Gastrocnemius medialis (tissue), 4 donors: ENCODE measurements at regions not wholly inside any gene's neighbourhood (a gene's known extent, or its start where the extent isn't known, plus 50 kb on each side); places are given as distances from the start of the nearest gene placed in this dataset.

ENCODE experiments used
- ATAC-seq, 2 donors: fragments of 150-250 bp; one replicate each; pipeline ENCODE4 v1.9.1; 2016
- DNase-seq, 2 donors: peaks; one replicate each; pipeline ENCODE4 v3.0.0-alpha.2; 2019
- H3K27ac ChIP-seq, 4 donors: fragments of 200-600 bp; sonication (generic); 1 replicate in 1 of 4; 2 replicates in 3 of 4; pipeline ENCODE4 v1.5.1; 2016 to 2018; ENCODE audit warnings: mild to moderate bottlenecking in 2 of 4, moderate library complexity in 1 of 4
- H3K27me3 ChIP-seq, 3 donors: fragments of 200-600 bp; sonication (generic) in 2 of 3; 1 replicate in 1 of 3; 2 replicates in 2 of 3; pipeline versions ENCODE4 v1.5.1 to v1.6.0; 2016 to 2019; ENCODE audit warnings: mild to moderate bottlenecking in 1 of 3, moderate library complexity in 1 of 3
- H3K36me3 ChIP-seq, 2 donors: fragments of 200-600 bp; sonication (generic) in 1 of 2; one replicate each; pipeline ENCODE4 v1.5.1; 2017 to 2018
- H3K4me1 ChIP-seq, 2 donors: fragments of 200-600 bp; sonication (generic) in 1 of 2; one replicate each; pipeline ENCODE4 v1.5.1; 2016 to 2017; ENCODE audit warnings: mild to moderate bottlenecking in 2 of 2
- H3K4me3 ChIP-seq, 4 donors: fragments of 200-600 bp; sonication (generic) in 3 of 4; 1 replicate in 1 of 4; 2 replicates in 3 of 4; pipeline ENCODE4 v1.5.1; 2016 to 2019; ENCODE audit warnings: mild to moderate bottlenecking in 2 of 4
- H3K9me3 ChIP-seq, 3 donors: fragments of 200-600 bp; sonication (generic) in 2 of 3; 1 replicate in 1 of 3; 2 replicates in 2 of 3; pipeline ENCODE4 v1.5.1; 2016 to 2019
- POLR2A ChIP-seq, 2 donors: fragments of 450-650 bp; IDR thresholded peaks; one replicate each; pipeline ENCODE4 v1.6.1; 2017; ENCODE audit warnings: antibody characterized with exemption in 2 of 2, mild to moderate bottlenecking in 2 of 2, moderate library complexity in 2 of 2
- in situ Hi-C, 4 donors: fragments of 200-750 bp; cut with MboI; loops; one replicate each; pipeline versions ENCODE4 v1.15.0 to v1.8.0; 2017; ENCODE audit warnings: low sequenced_read_pairs in 4 of 4
- intact Hi-C: fragments of 100-400 bp; cut with DNase I; formaldehyde crosslinking; loops from one replicate; pipeline ENCODE4 v1.15.1; 2023; ENCODE audit warnings: low total_unique reads
- TF ChIP-seq, protein P1 (sequence below), 5 experiments: fragments of 450-650 bp in 3 of 5; fragments of 200-600 bp in 2 of 5; sonication (generic) in 2 of 5; IDR thresholded peaks in 4 of 5; conservative IDR thresholded peaks in 1 of 5; 1 replicate in 4 of 5; 2 replicates in 1 of 5; pipeline ENCODE4 v1.5.1; 2016 to 2019; ENCODE audit warnings: antibody characterized with exemption in 5 of 5, mild to moderate bottlenecking in 3 of 5, moderate library complexity in 3 of 5

DNA sequence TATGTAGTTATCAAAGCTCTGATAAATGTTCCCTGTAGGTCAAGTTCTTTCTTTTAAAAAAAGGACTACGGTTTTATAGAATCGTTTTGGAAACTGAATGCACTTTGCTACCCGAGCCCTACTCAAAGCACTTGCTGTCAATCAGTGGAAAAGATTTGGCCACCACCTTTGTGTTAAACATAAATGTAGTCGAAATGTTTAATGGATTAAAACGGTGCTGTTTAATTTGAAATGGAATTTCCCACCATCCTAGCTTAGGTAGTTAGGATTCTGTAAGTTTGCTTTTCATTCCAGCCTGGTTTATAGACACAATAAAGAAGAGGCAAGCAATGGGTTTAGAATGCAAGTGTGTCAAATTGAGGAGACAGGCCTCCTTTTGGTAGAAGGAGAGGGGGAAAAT is 69.4 kb upstream of the MMADHC start:
- Histone ChIP-seq H3K27ac (no peak overlapping the region), H3K4me1 (no peaks in the 10 kb centered on the region), H3K36me3 (no peaks in the 10 kb centered on the region), H3K9me3 (no peaks in the 10 kb centered on the region), H3K4me3 (no peak overlapping the region), H3K27me3 (no peaks in the 10 kb centered on the region)
- TF ChIP-seq POLR2A (IDR thresholded peaks at IDR 0.05): no peak
- TF ChIP-seq, protein P1, sequence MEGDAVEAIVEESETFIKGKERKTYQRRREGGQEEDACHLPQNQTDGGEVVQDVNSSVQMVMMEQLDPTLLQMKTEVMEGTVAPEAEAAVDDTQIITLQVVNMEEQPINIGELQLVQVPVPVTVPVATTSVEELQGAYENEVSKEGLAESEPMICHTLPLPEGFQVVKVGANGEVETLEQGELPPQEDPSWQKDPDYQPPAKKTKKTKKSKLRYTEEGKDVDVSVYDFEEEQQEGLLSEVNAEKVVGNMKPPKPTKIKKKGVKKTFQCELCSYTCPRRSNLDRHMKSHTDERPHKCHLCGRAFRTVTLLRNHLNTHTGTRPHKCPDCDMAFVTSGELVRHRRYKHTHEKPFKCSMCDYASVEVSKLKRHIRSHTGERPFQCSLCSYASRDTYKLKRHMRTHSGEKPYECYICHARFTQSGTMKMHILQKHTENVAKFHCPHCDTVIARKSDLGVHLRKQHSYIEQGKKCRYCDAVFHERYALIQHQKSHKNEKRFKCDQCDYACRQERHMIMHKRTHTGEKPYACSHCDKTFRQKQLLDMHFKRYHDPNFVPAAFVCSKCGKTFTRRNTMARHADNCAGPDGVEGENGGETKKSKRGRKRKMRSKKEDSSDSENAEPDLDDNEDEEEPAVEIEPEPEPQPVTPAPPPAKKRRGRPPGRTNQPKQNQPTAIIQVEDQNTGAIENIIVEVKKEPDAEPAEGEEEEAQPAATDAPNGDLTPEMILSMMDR (IDR thresholded peaks at IDR 0.05 in 4 of 5, conservative IDR thresholded peaks at IDR 0.05 in 1 of 5): no peak
- DNase-seq: no peak
- ATAC-seq: no peak
- intact Hi-C loops (no loop called here), in situ Hi-C loops (no loop called here)

DNA sequence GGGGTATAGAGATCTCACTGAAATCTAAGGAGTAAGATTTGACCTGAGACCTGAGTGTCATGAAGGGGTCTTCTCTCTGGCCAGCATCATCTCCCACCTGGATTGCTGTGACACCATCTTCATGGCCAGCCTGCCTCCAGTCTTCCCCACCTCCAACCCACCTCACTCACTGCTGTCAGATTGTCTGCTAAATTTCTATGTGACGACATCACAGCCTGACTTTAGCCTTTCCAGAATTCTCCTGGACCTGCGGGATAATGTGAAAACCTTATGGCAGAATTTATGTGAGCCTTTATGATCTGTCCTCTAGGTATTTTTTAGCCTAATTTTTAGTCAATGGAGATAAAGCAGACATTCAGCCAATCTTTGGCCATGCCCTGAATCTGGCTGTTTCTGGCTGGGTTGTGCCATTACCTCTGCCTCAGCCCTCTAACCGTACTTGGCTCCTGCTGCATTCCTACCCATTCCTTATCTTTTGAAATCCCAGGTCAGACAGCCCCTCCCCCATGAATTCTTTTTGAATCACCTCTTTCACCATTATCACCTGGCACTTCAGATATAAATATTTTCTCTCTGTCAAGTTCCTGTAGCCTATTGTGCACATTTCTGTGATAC is 66.4 kb upstream of the MMADHC start:
- H3K4me3 ChIP-seq: no peak overlapping the region
- H3K27me3 ChIP-seq: no peaks in the 10 kb centered on the region
- no peak for ATAC-seq
- intact Hi-C loops (no loop called here), in situ Hi-C loops (no loop called here)
- no peak overlapping the region for H3K27ac ChIP-seq
- no peaks in the 10 kb centered on the region for H3K9me3 ChIP-seq
- no peak for DNase-seq
- TF ChIP-seq POLR2A (IDR thresholded peaks at IDR 0.05): no peak
- TF ChIP-seq, protein P1 (IDR thresholded peaks at IDR 0.05 in 4 of 5, conservative IDR thresholded peaks at IDR 0.05 in 1 of 5): no peak
- no peaks in the 10 kb centered on the region for H3K36me3 ChIP-seq
- H3K4me1 ChIP-seq: no peaks in the 10 kb centered on the region

DNA sequence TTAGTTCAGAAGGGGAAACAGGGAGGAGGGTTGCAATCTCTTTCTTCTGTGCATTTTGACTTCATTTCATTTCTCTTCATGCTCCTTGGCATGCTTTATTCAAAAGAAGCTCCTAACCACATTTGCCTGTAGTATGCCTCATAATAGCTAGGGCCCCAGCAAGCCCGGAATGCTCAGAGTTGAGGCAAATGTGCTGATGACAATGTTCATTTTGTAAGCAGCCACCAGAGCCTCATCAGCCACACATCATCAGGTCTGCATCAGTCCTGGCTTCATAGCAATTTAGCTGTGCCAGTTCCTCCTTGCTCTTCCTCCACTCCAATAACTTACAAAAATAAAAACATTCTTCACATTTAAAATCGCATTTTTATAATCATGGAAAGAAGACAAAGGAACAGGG is 65.4 kb upstream of the MMADHC start:
- Histone ChIP-seq H3K27ac (no peak overlapping the region), H3K4me3 (no peak overlapping the region), H3K27me3 (no peaks in the 10 kb centered on the region), H3K4me1 (no peaks in the 10 kb centered on the region), H3K36me3 (no peaks in the 10 kb centered on the region), H3K9me3 (no peaks in the 10 kb centered on the region)
- in situ Hi-C loops (no loop called here), intact Hi-C loops (no loop called here)
- no peak for TF ChIP-seq POLR2A (IDR thresholded peaks at IDR 0.05)
- TF ChIP-seq, protein P1 (IDR thresholded peaks at IDR 0.05 in 4 of 5, conservative IDR thresholded peaks at IDR 0.05 in 1 of 5): no peak
- ATAC-seq: no peak
- no peak for DNase-seq

DNA sequence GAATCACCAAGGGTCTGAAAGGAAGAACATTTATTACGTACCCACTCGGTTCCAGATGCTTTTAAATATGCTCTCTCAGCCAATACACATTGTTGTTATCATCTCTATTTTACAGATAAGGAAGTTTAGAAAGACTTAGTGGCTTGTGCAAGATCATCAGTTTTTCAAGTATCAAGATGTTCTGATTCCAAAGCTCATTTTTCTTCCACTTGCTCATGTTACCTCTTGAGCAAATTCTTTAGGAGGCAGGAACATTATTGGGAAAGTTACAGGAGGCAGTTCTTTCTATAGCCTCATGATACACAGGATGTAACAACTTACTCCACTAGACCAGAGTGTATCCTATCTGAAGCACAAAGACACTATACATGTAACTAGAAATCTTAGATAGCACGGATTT is 65.0 kb upstream of the MMADHC start:
- in situ Hi-C loops (no loop called here), intact Hi-C loops (no loop called here)
- H3K9me3 ChIP-seq: no peaks in the 10 kb centered on the region
- H3K27me3 ChIP-seq: no peaks in the 10 kb centered on the region
- no peak overlapping the region for H3K27ac ChIP-seq
- peak in 1 of 2 donors; percentile 60 for ATAC-seq
- no peak for DNase-seq
- no peaks in the 10 kb centered on the region for H3K36me3 ChIP-seq
- no peak overlapping the region for H3K4me3 ChIP-seq
- TF ChIP-seq POLR2A (IDR thresholded peaks at IDR 0.05): no peak
- TF ChIP-seq, protein P1 (IDR thresholded peaks at IDR 0.05 in 4 of 5, conservative IDR thresholded peaks at IDR 0.05 in 1 of 5): no peak
- no peaks in the 10 kb centered on the region for H3K4me1 ChIP-seq

DNA sequence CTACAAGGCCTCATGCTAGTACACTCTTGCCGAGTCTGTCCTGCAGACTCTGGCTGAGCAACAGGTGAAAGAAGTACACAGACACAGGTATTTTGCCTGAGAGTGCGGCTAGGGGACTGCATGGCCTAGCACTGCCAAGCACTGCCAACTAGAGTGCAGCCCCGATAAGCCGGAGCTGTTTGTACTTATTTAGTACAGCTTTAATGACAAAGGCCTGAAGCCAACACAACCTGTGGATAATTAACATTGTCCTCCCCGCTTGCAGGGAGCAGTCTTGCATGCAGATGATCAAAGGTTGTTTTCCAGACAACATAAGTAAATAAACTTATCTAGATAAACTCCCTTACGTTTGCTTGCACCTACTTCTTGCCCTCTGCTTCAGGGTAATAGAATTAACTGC is 63.7 kb upstream of the MMADHC start:
- TF ChIP-seq, protein P1 (IDR thresholded peaks at IDR 0.05 in 4 of 5, conservative IDR thresholded peaks at IDR 0.05 in 1 of 5): no peak
- TF ChIP-seq POLR2A (IDR thresholded peaks at IDR 0.05): no peak
- in situ Hi-C loops: no loop called here
- no peaks in the 10 kb centered on the region for H3K9me3 ChIP-seq
- no peaks in the 10 kb centered on the region for H3K36me3 ChIP-seq
- ATAC-seq (no peak), DNase-seq (no peak)
- H3K27ac ChIP-seq: no peak overlapping the region
- H3K4me1 ChIP-seq: no peaks in the 10 kb centered on the region
- intact Hi-C loops: no loop called here
- H3K4me3 ChIP-seq: no peak overlapping the region
- no peaks in the 10 kb centered on the region for H3K27me3 ChIP-seq
